Left ventricle myocardium superior (tissue), 1 donor: ENCODE measurements at regions not wholly inside any gene's neighbourhood (a gene's known extent, or its start where the extent isn't known, plus 50 kb on each side); places are given as distances from the start of the nearest gene placed in this dataset.
A peak's percentile ranks its signal among the peaks of the same experiment; 100 is the strongest.

Source experiments
- ATAC-seq: fragments of 200-7000 bp; cut with Tn5 transposase; one replicate; pipeline ENCODE4 v1.9.1; 2020; ENCODE audit warnings: mild to moderate bottlenecking, moderate library complexity
- DNase-seq: peaks from one replicate; pipeline ENCODE4 v3.0.0-alpha.2; 2020
- intact Hi-C: fragments of 100-400 bp; cut with micrococcal nuclease; formaldehyde crosslinking; loops from one replicate; pipeline ENCODE4 v1.11.0; 2022
- donor health status: DM: no; HTN: yes; CAD: no; lungs with severe emphysema.

GRCh38 chr12:13583630-13584029, 387.1 kb downstream of the EMP1 start:
- intact Hi-C loops = no loop called here
- DNase-seq = no peak
- ATAC-seq = no peak

- intact Hi-C loops = no loop called here
- no peak for DNase-seq
- ATAC-seq = no peak
Observed at GRCh38 chr12:13582421-13582820, 385.9 kb downstream of the EMP1 start.

- ATAC-seq = no peak
- intact Hi-C loops = no loop called here
- no peak for DNase-seq
Observed at GRCh38 chr12:13581031-13581430, 384.5 kb downstream of the EMP1 start.

GRCh38 chr12:13580206-13580605, 383.7 kb downstream of the EMP1 start:
- intact Hi-C loops = no loop called here
- DNase-seq (no peak), ATAC-seq (no peak)

GRCh38 chr12:13576935-13577500, 380.5 kb downstream of the EMP1 start:
- intact Hi-C loops = no loop called here
- DNase-seq = no peak
- ATAC-seq = no peak

- DNase-seq (no peak), ATAC-seq (no peak)
- intact Hi-C loops = no loop called here
Observed at GRCh38 chr12:13573698-13574321, 377.3 kb downstream of the EMP1 start.

- intact Hi-C loops = no loop called here
- no peak for ATAC-seq
- DNase-seq = no peak
Observed at GRCh38 chr12:13571035-13571434, 374.5 kb downstream of the EMP1 start.

- intact Hi-C loops = no loop called here
- ATAC-seq (no peak), DNase-seq (no peak)
Observed at GRCh38 chr12:13570005-13570694, 373.6 kb downstream of the EMP1 start.

- DNase-seq (no peak), ATAC-seq (no peak)
- intact Hi-C loops = no loop called here
Observed at GRCh38 chr12:13566292-13566691, 369.8 kb downstream of the EMP1 start.

GRCh38 chr12:13564266-13564810, 367.8 kb downstream of the EMP1 start:
- DNase-seq (peak; percentile 18), ATAC-seq (no peak)
- intact Hi-C loops = no loop called here

GRCh38 chr12:13563743-13564125, 367.2 kb downstream of the EMP1 start:
- peak; percentile 22 for DNase-seq
- no peak for ATAC-seq
- intact Hi-C loops = no loop called here

- ATAC-seq = no peak
- DNase-seq = peak; percentile 19
- intact Hi-C loops = no loop called here
Observed at GRCh38 chr12:13562915-13563742, 366.6 kb downstream of the EMP1 start.

GRCh38 chr12:13561923-13562322, 365.4 kb downstream of the EMP1 start:
- ATAC-seq (no peak), DNase-seq (no peak)
- intact Hi-C loops = no loop called here

GRCh38 chr12:13559318-13559978, 362.9 kb downstream of the EMP1 start:
- ATAC-seq = no peak
- no peak for DNase-seq
- intact Hi-C loops = no loop called here

GRCh38 chr12:13552830-13553229, 356.3 kb downstream of the EMP1 start:
- intact Hi-C loops = no loop called here
- no peak for DNase-seq

GRCh38 chr12:13547283-13547682, 350.8 kb downstream of the EMP1 start:
- intact Hi-C loops = no loop called here
- ATAC-seq (no peak), DNase-seq (no peak)

More at GRCh38 chr12:13552830-13553229, 356.3 kb downstream of the EMP1 start:
- no peak for ATAC-seq

GRCh38 chr12:13546231-13546630, 349.7 kb downstream of the EMP1 start:
- ATAC-seq = no peak
- DNase-seq = no peak
- intact Hi-C loops = no loop called here

GRCh38 chr12:13539051-13539450, 342.5 kb downstream of the EMP1 start:
- no peak for ATAC-seq
- DNase-seq = no peak
- intact Hi-C loops = loop anchor here (10.0 kb wide), 1 partner anchor 264 kb away; no protein-coding TSS in a partner anchor

GRCh38 chr12:13538136-13538535, 341.6 kb downstream of the EMP1 start:
- ATAC-seq (no peak), DNase-seq (no peak)
- intact Hi-C loops = loop anchor here (10.0 kb wide), 1 partner anchor 263 kb away; no protein-coding TSS in a partner anchor
